Immature natural killer cell (primary cell): ENCODE measurements at regions not wholly inside any gene's neighbourhood (a gene's known extent, or its start where the extent isn't known, plus 50 kb on each side); places are given as distances from the start of the nearest gene placed in this dataset.
A peak's percentile ranks its signal among the peaks of the same experiment; 100 is the strongest.
"Not testable (repeated sequence)": the region's sequence is repeated elsewhere in the genome, so short reads cannot be mapped to it uniquely, and the experiment has no call there.

Experiments used
- DNase-seq, 3 donors: peaks; one replicate each; pipeline ENCODE4 v3.0.0; 2022; ENCODE audit warnings: mixed read lengths in 1 of 3
- H3K27ac Mint-ChIP-seq, 6 donors: one replicate each; pipeline ENCODE4 v1.8.0; 2020; ENCODE audit warnings: mixed read lengths in 6 of 6, mild to moderate bottlenecking in 5 of 6, inconsistent platforms in 4 of 6, moderate library complexity in 3 of 6
- H3K27me3 Mint-ChIP-seq, 3 donors: one replicate each; pipeline ENCODE4 v1.8.0; 2020 to 2021; ENCODE audit warnings: low read depth in 3 of 3, mild to moderate bottlenecking in 3 of 3, mixed read lengths in 3 of 3, moderate library complexity in 3 of 3, inconsistent platforms in 1 of 3
- H3K36me3 Mint-ChIP-seq, 3 donors: one replicate each; pipeline ENCODE4 v1.8.0; 2020; ENCODE audit warnings: mixed read lengths in 3 of 3, inconsistent platforms in 2 of 3, mild to moderate bottlenecking in 2 of 3
- H3K4me1 Mint-ChIP-seq, 2 donors: one replicate each; pipeline ENCODE4 v1.8.0; 2020; ENCODE audit warnings: inconsistent platforms in 2 of 2, mild to moderate bottlenecking in 2 of 2, mixed read lengths in 2 of 2, moderate library complexity in 1 of 2
- H3K4me3 Mint-ChIP-seq, 5 donors: one replicate each; pipeline ENCODE4 v1.8.0; 2020; ENCODE audit warnings: mild to moderate bottlenecking in 5 of 5, mixed read lengths in 5 of 5, inconsistent platforms in 3 of 5, moderate library complexity in 3 of 5
- H3K9me3 Mint-ChIP-seq, 6 donors: one replicate each; pipeline ENCODE4 v1.8.0; 2020; ENCODE audit warnings: mild to moderate bottlenecking in 6 of 6, mixed read lengths in 6 of 6, inconsistent platforms in 4 of 6, moderate library complexity in 3 of 6

DNA sequence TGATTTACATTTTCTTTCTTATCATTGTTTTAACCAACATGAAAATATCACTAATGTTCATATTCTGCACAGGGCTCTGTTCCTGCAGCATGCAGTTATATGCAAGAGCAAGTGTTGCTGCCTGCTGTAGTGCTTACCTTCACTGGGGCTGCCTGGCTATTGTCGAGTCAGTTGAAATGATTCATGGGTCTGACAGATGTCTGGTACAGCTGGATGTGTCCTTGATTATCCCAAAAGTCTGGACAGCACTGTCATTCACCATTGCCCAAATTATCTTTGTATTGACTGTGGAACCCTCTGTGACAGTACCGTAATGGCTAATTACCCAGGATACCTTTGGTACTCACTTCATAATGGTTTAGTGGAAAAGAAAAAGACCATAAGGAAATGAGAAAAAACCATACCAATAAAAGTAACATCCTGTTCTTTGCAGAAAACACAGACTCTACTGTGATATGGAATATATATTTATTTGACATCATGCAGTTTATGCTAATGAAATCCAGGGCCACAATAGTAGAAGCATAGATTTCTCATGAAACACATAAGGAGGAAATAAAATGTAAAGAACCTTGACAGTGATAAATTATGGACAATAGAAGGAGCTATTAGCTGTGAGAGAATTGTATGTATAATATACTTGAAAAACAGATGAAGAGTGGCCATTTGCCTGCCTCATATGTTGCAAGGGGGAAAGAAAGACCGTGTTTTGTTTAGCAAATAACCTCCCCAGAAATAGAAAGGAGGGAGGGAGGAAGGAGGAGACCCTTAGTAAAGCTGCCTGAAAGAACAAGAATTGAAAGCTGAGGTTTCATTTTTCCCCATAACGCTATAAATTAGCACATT is 249.8 kb upstream of the ATP5MC3 start:
- H3K9me3 Mint-ChIP-seq = peaks cover 0 to 7% (median 5%) of the 10 kb centered on the region in 6 donors
- H3K4me3 Mint-ChIP-seq = no peak overlapping the region
- no peaks in the 10 kb centered on the region for H3K36me3 Mint-ChIP-seq
- peaks cover 0 to 5% (median 2%) of the 10 kb centered on the region in 3 donors for H3K27me3 Mint-ChIP-seq
- H3K27ac Mint-ChIP-seq = no peak overlapping the region
- no peaks in the 10 kb centered on the region for H3K4me1 Mint-ChIP-seq
- no peak for DNase-seq

- H3K4me1 Mint-ChIP-seq = no peaks in the 10 kb centered on the region
- H3K9me3 Mint-ChIP-seq = peaks cover 0 to 7% (median 5%) of the 10 kb centered on the region in 6 donors
- peaks cover 0 to 10% (median 2%) of the 10 kb centered on the region in 3 donors for H3K27me3 Mint-ChIP-seq
- no peak overlapping the region for H3K4me3 Mint-ChIP-seq
- H3K36me3 Mint-ChIP-seq = no peaks in the 10 kb centered on the region
- no peak for DNase-seq
- H3K27ac Mint-ChIP-seq = no peak overlapping the region
Observed at GRCh38 chr2:175430236-175430635, 248.7 kb upstream of the ATP5MC3 start.

- H3K4me1 Mint-ChIP-seq = no peaks in the 10 kb centered on the region
- H3K27ac Mint-ChIP-seq = no peak overlapping the region
Observed at GRCh38 chr2:175418224-175418835, 236.8 kb upstream of the ATP5MC3 start.

GRCh38 chr2:175414882-175415487 is 233.5 kb upstream of the ATP5MC3 start:
- H3K9me3 Mint-ChIP-seq = peaks cover 0 to 3% (median 0%) of the 10 kb centered on the region in 6 donors
- peak in 1 of 3 donors; percentile 12 for DNase-seq

More at GRCh38 chr2:175418224-175418835, 236.8 kb upstream of the ATP5MC3 start:
- Mint-ChIP-seq H3K36me3 (no peaks in the 10 kb centered on the region), H3K27me3 (peaks cover 0 to 4% (median 0%) of the 10 kb centered on the region in 3 donors), H3K9me3 (peaks cover 0 to 3% (median 0%) of the 10 kb centered on the region in 6 donors), H3K4me3 (no peak overlapping the region)
- DNase-seq = no peak

GRCh38 chr2:175414191-175414881 is 232.8 kb upstream of the ATP5MC3 start:
- Mint-ChIP-seq H3K27me3 (peaks cover 0 to 4% (median 3%) of the 10 kb centered on the region in 3 donors), H3K4me1 (no peaks in the 10 kb centered on the region), H3K27ac (no peak overlapping the region), H3K4me3 (no peak overlapping the region), H3K9me3 (peaks cover 0 to 3% (median 0%) of the 10 kb centered on the region in 6 donors), H3K36me3 (no peaks in the 10 kb centered on the region)
- no peak for DNase-seq

More at GRCh38 chr2:175414882-175415487, 233.5 kb upstream of the ATP5MC3 start:
- Mint-ChIP-seq H3K27ac (no peak overlapping the region), H3K36me3 (no peaks in the 10 kb centered on the region), H3K4me1 (no peaks in the 10 kb centered on the region), H3K27me3 (peaks cover 0 to 5% (median 3%) of the 10 kb centered on the region in 3 donors), H3K4me3 (no peak overlapping the region)

- H3K36me3 Mint-ChIP-seq, H3K27me3 Mint-ChIP-seq, H3K4me1 Mint-ChIP-seq, DNase-seq, H3K4me3 Mint-ChIP-seq, H3K9me3 Mint-ChIP-seq, H3K27ac Mint-ChIP-seq: not testable (repeated sequence)
Observed at GRCh38 chr2:175410941-175411340, 229.4 kb upstream of the ATP5MC3 start.

GRCh38 chr2:175404839-175405238 is 223.3 kb upstream of the ATP5MC3 start:
- Mint-ChIP-seq H3K27ac (no peak overlapping the region), H3K36me3 (no peaks in the 10 kb centered on the region), H3K27me3 (peaks cover 1 to 7% (median 3%) of the 10 kb centered on the region in 3 donors)

DNA sequence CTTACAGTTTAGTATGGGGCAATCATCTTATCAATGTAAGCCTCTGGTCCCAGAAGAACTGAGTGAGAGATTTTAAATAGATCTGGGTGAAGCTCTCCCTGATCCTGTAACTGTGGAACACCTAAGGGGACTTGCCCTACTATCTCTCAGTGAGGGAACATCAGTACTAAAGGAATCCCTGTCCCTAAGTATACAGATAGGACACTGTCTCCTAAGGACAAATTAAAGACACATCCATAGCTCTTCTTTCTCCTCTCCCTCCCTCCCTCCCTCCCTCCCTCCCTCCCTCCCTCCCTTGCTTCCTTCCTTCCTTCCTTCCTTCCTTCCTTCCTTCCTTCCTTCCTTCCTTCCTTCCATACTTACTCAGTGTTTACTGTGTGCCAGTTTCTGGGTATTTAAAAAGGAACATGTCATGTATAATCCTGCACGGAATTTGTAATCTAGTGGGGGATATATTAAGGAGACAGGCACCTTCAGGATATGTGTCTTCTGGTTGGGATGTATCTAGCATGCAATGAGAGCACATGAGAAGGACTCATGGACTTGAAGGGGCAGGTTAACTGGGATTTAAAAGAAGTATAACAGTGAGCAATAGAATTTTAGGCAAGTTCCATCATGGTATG is 222.2 kb upstream of the ATP5MC3 start:
- Mint-ChIP-seq H3K36me3 (no peaks in the 10 kb centered on the region), H3K27ac (no peak overlapping the region), H3K27me3 (peaks cover 1 to 7% (median 3%) of the 10 kb centered on the region in 3 donors)

More at GRCh38 chr2:175404839-175405238, 223.3 kb upstream of the ATP5MC3 start:
- H3K9me3 Mint-ChIP-seq = no peaks in the 10 kb centered on the region
- no peak overlapping the region for H3K4me3 Mint-ChIP-seq
- no peaks in the 10 kb centered on the region for H3K4me1 Mint-ChIP-seq
- DNase-seq = no peak

GRCh38 chr2:175402571-175402970 is 221.1 kb upstream of the ATP5MC3 start:
- Mint-ChIP-seq H3K4me1 (no peaks in the 10 kb centered on the region), H3K36me3 (no peaks in the 10 kb centered on the region), H3K9me3 (no peaks in the 10 kb centered on the region), H3K27ac (no peak overlapping the region), H3K4me3 (no peak overlapping the region), H3K27me3 (peaks cover 3 to 10% (median 4%) of the 10 kb centered on the region in 3 donors)
- DNase-seq = no peak

More for the DNA sequence above, 222.2 kb upstream of the ATP5MC3 start:
- no peaks in the 10 kb centered on the region for H3K4me1 Mint-ChIP-seq
- no peak overlapping the region for H3K4me3 Mint-ChIP-seq
- no peaks in the 10 kb centered on the region for H3K9me3 Mint-ChIP-seq
- DNase-seq = no peak

DNA sequence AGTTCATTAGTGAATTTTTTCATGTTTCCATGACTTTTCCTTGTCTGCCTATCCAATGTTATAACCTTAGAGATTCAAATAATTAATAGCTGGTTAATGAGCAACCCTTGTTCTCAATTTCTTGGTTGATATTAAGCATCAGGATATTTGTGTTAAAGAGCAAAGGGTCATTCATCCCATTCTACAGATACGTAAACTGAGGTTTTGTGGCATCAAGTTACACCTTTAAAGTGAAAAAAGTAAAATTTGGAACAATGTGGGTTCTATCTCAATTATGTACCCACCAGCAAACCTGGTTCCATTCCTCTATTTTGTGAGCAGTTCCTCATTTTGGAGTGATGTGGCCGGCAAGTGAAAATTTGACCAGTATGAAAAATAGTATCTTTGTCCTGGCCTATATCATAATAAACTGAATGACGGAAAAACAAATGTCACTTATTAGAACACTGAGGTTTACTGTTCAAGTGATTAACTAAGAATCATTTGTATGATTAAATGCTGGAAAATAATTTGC is 220.5 kb upstream of the ATP5MC3 start:
- DNase-seq = no peak
- H3K4me3 Mint-ChIP-seq = no peak overlapping the region
- H3K27ac Mint-ChIP-seq = no peak overlapping the region
- H3K27me3 Mint-ChIP-seq = peaks cover 3 to 7% (median 4%) of the 10 kb centered on the region in 3 donors
- H3K9me3 Mint-ChIP-seq = no peaks in the 10 kb centered on the region
- no peaks in the 10 kb centered on the region for H3K4me1 Mint-ChIP-seq
- H3K36me3 Mint-ChIP-seq = no peaks in the 10 kb centered on the region

DNA sequence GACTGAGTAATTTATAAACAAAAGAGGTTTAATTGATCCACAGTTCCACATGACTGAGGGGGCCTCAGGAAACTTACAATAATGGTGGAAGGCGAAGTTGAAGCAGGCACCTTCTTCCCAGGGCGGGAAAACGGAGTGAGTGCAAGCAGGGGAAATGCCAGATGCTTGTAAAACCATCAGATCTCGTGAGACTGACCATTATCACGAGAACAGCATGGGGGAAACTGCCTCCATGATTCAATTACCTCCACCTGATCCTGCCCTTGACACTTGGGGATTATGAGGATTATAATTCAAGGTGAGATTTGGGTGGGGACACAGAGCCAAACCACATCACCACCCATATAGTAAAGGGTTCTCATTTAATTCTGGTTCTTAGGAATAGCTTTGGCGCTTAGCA is 219.5 kb upstream of the ATP5MC3 start:
- H3K27me3 Mint-ChIP-seq = peaks cover 3 to 7% (median 4%) of the 10 kb centered on the region in 3 donors
- H3K4me3 Mint-ChIP-seq = no peak overlapping the region
- H3K27ac Mint-ChIP-seq = no peak overlapping the region
- DNase-seq = no peak
- H3K4me1 Mint-ChIP-seq = no peaks in the 10 kb centered on the region
- no peaks in the 10 kb centered on the region for H3K9me3 Mint-ChIP-seq
- H3K36me3 Mint-ChIP-seq = no peaks in the 10 kb centered on the region

GRCh38 chr2:175399326-175399725 is 217.8 kb upstream of the ATP5MC3 start:
- Mint-ChIP-seq H3K9me3 (no peaks in the 10 kb centered on the region), H3K36me3 (no peaks in the 10 kb centered on the region), H3K27me3 (peaks cover 2 to 7% (median 3%) of the 10 kb centered on the region in 3 donors), H3K4me1 (no peaks in the 10 kb centered on the region), H3K27ac (no peak overlapping the region), H3K4me3 (no peak overlapping the region)
- DNase-seq = no peak

DNA sequence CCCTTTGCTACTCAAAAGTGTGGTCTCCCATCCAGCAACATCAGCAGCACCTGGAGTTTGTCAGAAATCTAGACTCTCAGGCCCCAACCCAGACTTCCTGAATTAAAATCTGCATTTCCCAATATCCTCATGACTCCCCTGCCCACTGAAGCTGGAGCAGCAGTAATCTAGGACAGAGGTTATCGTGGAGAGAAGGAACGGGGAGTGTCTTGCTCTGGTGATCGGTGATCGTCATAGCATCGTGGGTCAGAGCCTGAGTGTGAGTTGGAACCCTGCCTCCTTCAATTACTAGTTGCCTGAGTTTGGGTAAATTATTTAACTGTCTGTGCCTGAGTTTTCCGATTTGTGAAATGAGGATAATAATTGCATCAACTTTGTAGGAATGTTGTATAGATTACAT is 217.3 kb upstream of the ATP5MC3 start:
- no peaks in the 10 kb centered on the region for H3K4me1 Mint-ChIP-seq
- peaks cover 2 to 6% (median 2%) of the 10 kb centered on the region in 3 donors for H3K27me3 Mint-ChIP-seq
- H3K9me3 Mint-ChIP-seq = no peaks in the 10 kb centered on the region
- no peak overlapping the region for H3K4me3 Mint-ChIP-seq
- H3K27ac Mint-ChIP-seq = no peak overlapping the region
- no peaks in the 10 kb centered on the region for H3K36me3 Mint-ChIP-seq
- DNase-seq = no peak
